SK-N-SH (cell line): ENCODE measurements at regions not wholly inside any gene's neighbourhood (a gene's known extent, or its start where the extent isn't known, plus 50 kb on each side); places are given as distances from the start of the nearest gene placed in this dataset.

ENCODE experiments used
- CTCF ChIA-PET: fragments of 300-600, 350-600 bp; formaldehyde crosslinking; extraction: SDS; loops from one replicate; lab custom pipeline; 2021; lab: Yijun Ruan, JAX
- POLR2A ChIA-PET: fragments of 350-600 bp; sonication (Branson Sonifier 250); formaldehyde crosslinking; extraction: SDS; loops from one replicate; lab custom pipeline; 2020; ENCODE audit warnings: antibody characterized with exemption, inconsistent platforms; lab: Yijun Ruan, JAX
- DNase-seq: peaks from one replicate; pipeline ENCODE4 v3.0.0; 2012
- H2AFZ ChIP-seq: fragments of 200-600 bp; sonication (generic); 2 replicates; pipeline ENCODE4 v1.8.1; 2016; ENCODE audit warnings: antibody characterized with exemption, mild to moderate bottlenecking, low read depth
- H3F3A ChIP-seq: fragments of 200-600 bp; sonication (generic); replicated peaks from 2 replicates; pipeline ENCODE3; 2016; ENCODE audit warnings: antibody characterized with exemption, mild to moderate bottlenecking; ENCODE audit not compliant: insufficient read depth
- H3K27ac ChIP-seq, 2 experiments: fragments of 200-500 bp in 1 of 2; fragments of 200-600 bp in 1 of 2; sonication (Bioruptor generic) in 1 of 2; sonication (generic), shearing (Covaris generic) in 1 of 2; 2 replicates each; pipeline versions ENCODE4 v1.5.1 to v1.6.1; 2014 to 2016; ENCODE audit warnings: low read depth in 2 of 2, inconsistent platforms in 1 of 2, low read length in 1 of 2, mild to moderate bottlenecking in 1 of 2, mixed read lengths in 1 of 2
- H3K27me3 ChIP-seq: fragments of 200-600 bp; sonication (generic), shearing (Covaris generic); 2 replicates; pipeline ENCODE4 v1.6.1; 2016; ENCODE audit warnings: mixed run types; ENCODE audit not compliant: insufficient read depth
- H3K36me3 ChIP-seq, 2 experiments: fragments of 200-500 bp in 1 of 2; fragments of 200-600 bp in 1 of 2; sonication (Bioruptor generic) in 1 of 2; sonication (generic) in 1 of 2; replicated peaks in 1 of 2; 2 replicates each; pipeline versions ENCODE3 to v1.5.1; 2014 to 2016; ENCODE audit warnings: low read length in 1 of 2, mild to moderate bottlenecking in 1 of 2; ENCODE audit not compliant: insufficient read depth in 2 of 2, control insufficient read depth in 1 of 2
- H3K4me1 ChIP-seq, 2 experiments: fragments of 200-500 bp in 1 of 2; fragments of 200-600 bp in 1 of 2; sonication (Bioruptor generic) in 1 of 2; sonication (generic), shearing (Covaris generic) in 1 of 2; 2 replicates each; pipeline versions ENCODE4 v1.5.1 to v1.6.1; 2014 to 2016; ENCODE audit warnings: low read depth in 1 of 2, low read length in 1 of 2, mixed run types in 1 of 2; ENCODE audit not compliant: insufficient read depth in 2 of 2, control insufficient read depth in 1 of 2
- H3K4me2 ChIP-seq: fragments of 200-600 bp; sonication (generic), shearing (Covaris generic); 2 replicates; pipeline ENCODE4 v1.6.1; 2017; ENCODE audit warnings: mixed run types
- H3K4me3 ChIP-seq, 2 experiments: fragments of 200-500 bp in 1 of 2; fragments of 200-600 bp in 1 of 2; sonication (Bioruptor generic) in 1 of 2; sonication (generic), shearing (Covaris generic) in 1 of 2; 2 replicates each; pipeline versions ENCODE4 v1.5.1 to v1.8.1; 2014 to 2016; ENCODE audit warnings: low read depth in 2 of 2, inconsistent platforms in 1 of 2, low read length in 1 of 2, mild to moderate bottlenecking in 1 of 2, mixed read lengths in 1 of 2, moderate library complexity in 1 of 2
- H3K79me2 ChIP-seq: fragments of 200-600 bp; sonication (generic); 2 replicates; pipeline ENCODE4 v1.8.1; 2017; ENCODE audit warnings: mild to moderate bottlenecking; ENCODE audit not compliant: insufficient read depth
- H3K9ac ChIP-seq: fragments of 200-600 bp; sonication (generic); 2 replicates; pipeline ENCODE4 v1.6.1; 2017; ENCODE audit warnings: mixed run types
- H3K9me2 ChIP-seq: fragments of 200-600 bp; sonication (generic); 2 replicates; pipeline ENCODE4 v1.6.1; 2017; ENCODE audit warnings: mixed run types
- H3K9me3 ChIP-seq: fragments of 200-600 bp; sonication (generic); 2 replicates; pipeline ENCODE4 v1.6.1; 2017; ENCODE audit warnings: mixed run types, mild to moderate bottlenecking, moderate library complexity
- H4K20me1 ChIP-seq: fragments of 200-600 bp; sonication (generic); 2 replicates; pipeline ENCODE4 v1.6.1; 2017; ENCODE audit warnings: mild to moderate bottlenecking, mixed run types; ENCODE audit not compliant: insufficient read depth
- EZH2phosphoT487 ChIP-seq: fragments of 200-600 bp; sonication (generic); IDR thresholded peaks from 2 replicates; pipeline ENCODE4 v1.6.1; 2017; ENCODE audit warnings: low read depth, mixed run types, mild to moderate bottlenecking, antibody characterized with exemption, moderate library complexity, borderline replicate concordance
- GATA2 ChIP-seq: sonication (generic); formaldehyde crosslinking; IDR thresholded peaks from 2 replicates; pipeline ENCODE4 v1.5.0; 2020; ENCODE audit warnings: mild to moderate bottlenecking, missing genetic modification reagents
- JUND ChIP-seq: IDR thresholded peaks from 2 replicates; pipeline ENCODE4 v1.4.0; 2012
- MXI1 ChIP-seq: IDR thresholded peaks from 2 replicates; pipeline ENCODE4 v1.6.1; 2012; ENCODE audit warnings: mild to moderate bottlenecking, low read depth, low read length, improper control_type of control experiment
- NFIC ChIP-seq: IDR thresholded peaks from 2 replicates; pipeline ENCODE4 v1.4.0; 2012; ENCODE audit warnings: borderline replicate concordance
- NRF1 ChIP-seq: IDR thresholded peaks from 2 replicates; pipeline ENCODE4 v1.6.1; 2012; ENCODE audit warnings: low read depth, mild to moderate bottlenecking, low read length
- POLR2AphosphoS5 ChIP-seq: IDR thresholded peaks from 2 replicates; pipeline ENCODE4 v1.6.1; 2012; ENCODE audit warnings: low read depth, low read length
- RAD21 ChIP-seq: IDR thresholded peaks from 2 replicates; pipeline ENCODE4 v1.6.1; 2012; ENCODE audit warnings: mild to moderate bottlenecking, low read length
- SMC3 ChIP-seq: IDR thresholded peaks from 2 replicates; pipeline ENCODE4 v1.6.1; 2012; ENCODE audit warnings: low read depth, low read length, improper control_type of control experiment
- TCF12 ChIP-seq: IDR thresholded peaks from 2 replicates; pipeline ENCODE4 v1.4.0; 2012
- TEAD4 ChIP-seq: IDR thresholded peaks from 2 replicates; pipeline ENCODE4 v1.4.0; 2012; ENCODE audit warnings: mild to moderate bottlenecking, borderline replicate concordance; ENCODE audit not compliant: insufficient read depth
- ZBTB33 ChIP-seq: IDR thresholded peaks from 2 replicates; pipeline ENCODE4 v1.4.0; 2012; ENCODE audit warnings: low read depth, borderline replicate concordance
- TF ChIP-seq, protein P1 (sequence below): IDR thresholded peaks from 2 replicates; pipeline ENCODE4 v1.4.0; 2012; ENCODE audit warnings: low read depth
- TF ChIP-seq, protein P2 (sequence below): IDR thresholded peaks from 2 replicates; pipeline ENCODE4 v1.6.1; 2012; ENCODE audit warnings: mild to moderate bottlenecking, low read depth, low read length, moderate library complexity
- TF ChIP-seq, protein P3 (sequence below): fragments of 200-600 bp; sonication (generic); IDR thresholded peaks from 2 replicates; pipeline ENCODE4 v1.6.1; 2017; ENCODE audit warnings: antibody characterized with exemption, mild to moderate bottlenecking, moderate library complexity
- TF ChIP-seq, protein P4 (sequence below): fragments of 150-350 bp; IDR thresholded peaks from 2 replicates; pipeline ENCODE4 v1.6.1; 2017; ENCODE audit warnings: antibody characterized with exemption, low read length, low read depth, borderline replicate concordance

GRCh38 chr2:41464395-41464794 lies 583.4 kb upstream of the PKDCC start:
- no peak overlapping the region for H2AFZ ChIP-seq
- no peaks in the 10 kb centered on the region for H3K79me2 ChIP-seq
- ChIA-PET CTCF (interaction anchor here (1.0 to 1.7 kb wide), 5 partner anchors 10 to 405 kb away, joined by 3 to 8 read pairs (median 4); no protein-coding TSS in a partner anchor), POLR2A (interaction anchor here (0.5 kb wide), 1 partner anchor 42 kb away, joined by 3 read pairs; no protein-coding TSS in a partner anchor)
- H3K4me1 ChIP-seq = no peaks in the 10 kb centered on the region
- H3K27me3 ChIP-seq = no peaks in the 10 kb centered on the region
- H3K9me2 ChIP-seq = no peaks in the 10 kb centered on the region
- H3K4me2 ChIP-seq = no peak overlapping the region
- H3K27ac ChIP-seq = no peak overlapping the region
- no peak for TF ChIP-seq JUND
- TF ChIP-seq, protein P1, sequence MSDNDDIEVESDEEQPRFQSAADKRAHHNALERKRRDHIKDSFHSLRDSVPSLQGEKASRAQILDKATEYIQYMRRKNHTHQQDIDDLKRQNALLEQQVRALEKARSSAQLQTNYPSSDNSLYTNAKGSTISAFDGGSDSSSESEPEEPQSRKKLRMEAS = no peak
- TF ChIP-seq GATA2 (CRISPR knock-in tag) = no peak
- no peak for TF ChIP-seq POLR2AphosphoS5
- TF ChIP-seq, protein P2, sequence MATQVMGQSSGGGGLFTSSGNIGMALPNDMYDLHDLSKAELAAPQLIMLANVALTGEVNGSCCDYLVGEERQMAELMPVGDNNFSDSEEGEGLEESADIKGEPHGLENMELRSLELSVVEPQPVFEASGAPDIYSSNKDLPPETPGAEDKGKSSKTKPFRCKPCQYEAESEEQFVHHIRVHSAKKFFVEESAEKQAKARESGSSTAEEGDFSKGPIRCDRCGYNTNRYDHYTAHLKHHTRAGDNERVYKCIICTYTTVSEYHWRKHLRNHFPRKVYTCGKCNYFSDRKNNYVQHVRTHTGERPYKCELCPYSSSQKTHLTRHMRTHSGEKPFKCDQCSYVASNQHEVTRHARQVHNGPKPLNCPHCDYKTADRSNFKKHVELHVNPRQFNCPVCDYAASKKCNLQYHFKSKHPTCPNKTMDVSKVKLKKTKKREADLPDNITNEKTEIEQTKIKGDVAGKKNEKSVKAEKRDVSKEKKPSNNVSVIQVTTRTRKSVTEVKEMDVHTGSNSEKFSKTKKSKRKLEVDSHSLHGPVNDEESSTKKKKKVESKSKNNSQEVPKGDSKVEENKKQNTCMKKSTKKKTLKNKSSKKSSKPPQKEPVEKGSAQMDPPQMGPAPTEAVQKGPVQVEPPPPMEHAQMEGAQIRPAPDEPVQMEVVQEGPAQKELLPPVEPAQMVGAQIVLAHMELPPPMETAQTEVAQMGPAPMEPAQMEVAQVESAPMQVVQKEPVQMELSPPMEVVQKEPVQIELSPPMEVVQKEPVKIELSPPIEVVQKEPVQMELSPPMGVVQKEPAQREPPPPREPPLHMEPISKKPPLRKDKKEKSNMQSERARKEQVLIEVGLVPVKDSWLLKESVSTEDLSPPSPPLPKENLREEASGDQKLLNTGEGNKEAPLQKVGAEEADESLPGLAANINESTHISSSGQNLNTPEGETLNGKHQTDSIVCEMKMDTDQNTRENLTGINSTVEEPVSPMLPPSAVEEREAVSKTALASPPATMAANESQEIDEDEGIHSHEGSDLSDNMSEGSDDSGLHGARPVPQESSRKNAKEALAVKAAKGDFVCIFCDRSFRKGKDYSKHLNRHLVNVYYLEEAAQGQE = no peak
- no peak for TF ChIP-seq NFIC
- TF ChIP-seq NRF1 = no peak
- TF ChIP-seq EZH2phosphoT487 = no peak
- TF ChIP-seq TCF12 = no peak
- TF ChIP-seq, protein P3, sequence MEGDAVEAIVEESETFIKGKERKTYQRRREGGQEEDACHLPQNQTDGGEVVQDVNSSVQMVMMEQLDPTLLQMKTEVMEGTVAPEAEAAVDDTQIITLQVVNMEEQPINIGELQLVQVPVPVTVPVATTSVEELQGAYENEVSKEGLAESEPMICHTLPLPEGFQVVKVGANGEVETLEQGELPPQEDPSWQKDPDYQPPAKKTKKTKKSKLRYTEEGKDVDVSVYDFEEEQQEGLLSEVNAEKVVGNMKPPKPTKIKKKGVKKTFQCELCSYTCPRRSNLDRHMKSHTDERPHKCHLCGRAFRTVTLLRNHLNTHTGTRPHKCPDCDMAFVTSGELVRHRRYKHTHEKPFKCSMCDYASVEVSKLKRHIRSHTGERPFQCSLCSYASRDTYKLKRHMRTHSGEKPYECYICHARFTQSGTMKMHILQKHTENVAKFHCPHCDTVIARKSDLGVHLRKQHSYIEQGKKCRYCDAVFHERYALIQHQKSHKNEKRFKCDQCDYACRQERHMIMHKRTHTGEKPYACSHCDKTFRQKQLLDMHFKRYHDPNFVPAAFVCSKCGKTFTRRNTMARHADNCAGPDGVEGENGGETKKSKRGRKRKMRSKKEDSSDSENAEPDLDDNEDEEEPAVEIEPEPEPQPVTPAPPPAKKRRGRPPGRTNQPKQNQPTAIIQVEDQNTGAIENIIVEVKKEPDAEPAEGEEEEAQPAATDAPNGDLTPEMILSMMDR = no peak
- TF ChIP-seq, protein P4, sequence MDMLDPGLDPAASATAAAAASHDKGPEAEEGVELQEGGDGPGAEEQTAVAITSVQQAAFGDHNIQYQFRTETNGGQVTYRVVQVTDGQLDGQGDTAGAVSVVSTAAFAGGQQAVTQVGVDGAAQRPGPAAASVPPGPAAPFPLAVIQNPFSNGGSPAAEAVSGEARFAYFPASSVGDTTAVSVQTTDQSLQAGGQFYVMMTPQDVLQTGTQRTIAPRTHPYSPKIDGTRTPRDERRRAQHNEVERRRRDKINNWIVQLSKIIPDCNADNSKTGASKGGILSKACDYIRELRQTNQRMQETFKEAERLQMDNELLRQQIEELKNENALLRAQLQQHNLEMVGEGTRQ = no peak
- TF ChIP-seq RAD21 = no peak
- TF ChIP-seq TEAD4 = no peak
- no peak for TF ChIP-seq MXI1
- TF ChIP-seq SMC3 = no peak
- TF ChIP-seq ZBTB33 = no peak
- H4K20me1 ChIP-seq = no peaks in the 10 kb centered on the region
- H3F3A ChIP-seq = no peaks in the 10 kb centered on the region
- no peak overlapping the region for H3K9ac ChIP-seq
- H3K4me3 ChIP-seq = no peak overlapping the region
- no peaks in the 10 kb centered on the region for H3K9me3 ChIP-seq
- H3K36me3 ChIP-seq = no peaks in the 10 kb centered on the region
- no peak for DNase-seq
